ENCODE measurements at regions not wholly inside any gene's neighbourhood (a gene's known extent, or its start where the extent isn't known, plus 50 kb on each side); places are given as distances from the start of the nearest gene placed in this dataset.
"Not testable (repeated sequence)": the region's sequence is repeated elsewhere in the genome, so short reads cannot be mapped to it uniquely, and the experiment has no call there.

DNA sequence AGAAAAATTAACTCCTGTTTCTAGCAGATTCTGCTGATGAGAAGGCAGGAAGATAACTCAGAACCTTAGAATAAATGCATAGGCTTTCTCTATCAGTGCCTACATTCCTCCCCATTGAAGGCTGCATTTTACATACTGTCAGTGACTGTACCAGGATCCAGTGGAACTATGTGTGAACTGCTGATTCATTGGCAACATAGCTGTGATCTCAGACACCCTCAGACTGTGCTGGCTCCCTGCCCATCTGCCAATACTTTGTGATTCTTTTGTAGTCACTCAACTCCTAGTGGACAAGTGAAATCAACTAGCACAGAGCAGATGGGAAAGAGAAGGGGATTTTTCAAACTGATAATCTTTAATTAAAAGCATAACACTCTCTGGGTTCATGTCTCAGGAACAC, 375.8 kb downstream of the MDFIC start:
- Mint-ChIP-seq H3K4me1 (peaks cover 4% of the 10 kb centered on the region), H3K27ac (no peak overlapping the region), H3K27me3 (ENCODE audit: low read depth, poor library complexity) (peaks cover 3% of the 10 kb centered on the region), H3K4me3 (no peak overlapping the region), H3K9me3 (no peaks in the 10 kb centered on the region), H3K36me3 (ENCODE audit: low read depth) (no peaks in the 10 kb centered on the region)
- no peak for DNase-seq
- TF ChIP-seq, protein P1, sequence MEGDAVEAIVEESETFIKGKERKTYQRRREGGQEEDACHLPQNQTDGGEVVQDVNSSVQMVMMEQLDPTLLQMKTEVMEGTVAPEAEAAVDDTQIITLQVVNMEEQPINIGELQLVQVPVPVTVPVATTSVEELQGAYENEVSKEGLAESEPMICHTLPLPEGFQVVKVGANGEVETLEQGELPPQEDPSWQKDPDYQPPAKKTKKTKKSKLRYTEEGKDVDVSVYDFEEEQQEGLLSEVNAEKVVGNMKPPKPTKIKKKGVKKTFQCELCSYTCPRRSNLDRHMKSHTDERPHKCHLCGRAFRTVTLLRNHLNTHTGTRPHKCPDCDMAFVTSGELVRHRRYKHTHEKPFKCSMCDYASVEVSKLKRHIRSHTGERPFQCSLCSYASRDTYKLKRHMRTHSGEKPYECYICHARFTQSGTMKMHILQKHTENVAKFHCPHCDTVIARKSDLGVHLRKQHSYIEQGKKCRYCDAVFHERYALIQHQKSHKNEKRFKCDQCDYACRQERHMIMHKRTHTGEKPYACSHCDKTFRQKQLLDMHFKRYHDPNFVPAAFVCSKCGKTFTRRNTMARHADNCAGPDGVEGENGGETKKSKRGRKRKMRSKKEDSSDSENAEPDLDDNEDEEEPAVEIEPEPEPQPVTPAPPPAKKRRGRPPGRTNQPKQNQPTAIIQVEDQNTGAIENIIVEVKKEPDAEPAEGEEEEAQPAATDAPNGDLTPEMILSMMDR (IDR thresholded peaks at IDR 0.05): no peak

DNA sequence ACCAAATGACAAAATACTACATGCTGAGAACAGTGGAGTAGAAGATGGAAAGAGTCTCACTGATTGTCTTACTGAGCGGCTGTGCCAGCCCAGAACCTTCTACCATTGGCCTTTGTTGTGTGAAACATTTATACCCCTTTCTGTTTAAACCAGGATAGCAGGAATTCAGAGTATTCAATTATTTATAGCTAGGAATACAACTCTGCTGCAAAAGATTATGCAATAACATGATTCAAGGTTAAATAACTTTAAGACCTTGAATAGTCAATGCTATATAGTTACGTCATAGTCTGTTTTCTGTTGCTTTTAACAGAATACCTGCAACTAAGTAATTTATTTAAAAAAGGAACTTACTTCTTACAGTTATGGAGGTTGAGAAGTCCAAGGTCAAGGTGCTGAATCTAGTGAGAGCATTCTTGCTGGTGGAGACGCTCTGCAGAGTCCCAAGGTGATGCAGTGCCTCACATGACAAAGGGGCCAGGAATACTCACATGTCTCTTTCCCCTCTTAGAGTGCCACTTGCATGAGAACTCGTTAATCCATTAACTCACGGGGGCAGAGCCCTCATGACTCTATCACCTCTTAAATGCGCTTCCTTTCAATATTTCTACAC, 371.8 kb downstream of the MDFIC start:
- Mint-ChIP-seq H3K27me3 (ENCODE audit: low read depth, poor library complexity) (no peaks in the 10 kb centered on the region), H3K36me3 (ENCODE audit: low read depth) (no peaks in the 10 kb centered on the region), H3K27ac (no peak overlapping the region), H3K4me3 (no peak overlapping the region), H3K4me1 (no peaks in the 10 kb centered on the region), H3K9me3 (no peaks in the 10 kb centered on the region)
- TF ChIP-seq, protein P1 (IDR thresholded peaks at IDR 0.05): no peak
- no peak for DNase-seq

DNA sequence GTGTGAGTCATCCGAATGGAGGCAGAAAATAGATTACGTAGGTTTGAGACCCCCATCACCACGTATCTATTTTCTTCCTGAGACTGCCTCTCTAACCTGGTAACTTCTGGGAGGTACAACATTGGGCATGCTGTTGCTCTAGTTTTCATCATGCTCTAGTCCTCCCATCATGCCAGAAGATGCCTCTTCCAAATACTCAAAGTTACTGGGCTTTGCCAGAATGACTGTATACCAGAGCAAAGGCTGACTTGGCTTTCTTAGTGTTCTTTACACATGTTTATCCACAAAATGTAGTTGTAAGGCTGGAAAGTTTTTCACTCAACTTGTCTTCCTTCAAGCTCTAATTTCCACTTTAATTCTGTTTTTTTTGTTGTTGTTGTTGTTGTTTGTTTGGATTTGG, 370.5 kb downstream of the MDFIC start:
- no peaks in the 10 kb centered on the region for H3K4me1 Mint-ChIP-seq
- H3K27ac Mint-ChIP-seq: no peak overlapping the region
- TF ChIP-seq, protein P1 (IDR thresholded peaks at IDR 0.05): no peak
- H3K27me3 Mint-ChIP-seq (ENCODE audit: low read depth, poor library complexity): no peaks in the 10 kb centered on the region
- H3K36me3 Mint-ChIP-seq (ENCODE audit: low read depth): no peaks in the 10 kb centered on the region
- DNase-seq: no peak
- no peak overlapping the region for H3K4me3 Mint-ChIP-seq
- H3K9me3 Mint-ChIP-seq: no peaks in the 10 kb centered on the region

- no peaks in the 10 kb centered on the region for H3K36me3 Mint-ChIP-seq (ENCODE audit: low read depth)
- no peak overlapping the region for H3K27ac Mint-ChIP-seq
- TF ChIP-seq, protein P1 (IDR thresholded peaks at IDR 0.05): no peak
- H3K9me3 Mint-ChIP-seq: no peaks in the 10 kb centered on the region
- DNase-seq: no peak
- no peaks in the 10 kb centered on the region for H3K27me3 Mint-ChIP-seq (ENCODE audit: low read depth, poor library complexity)
- H3K4me1 Mint-ChIP-seq: no peaks in the 10 kb centered on the region
- H3K4me3 Mint-ChIP-seq: no peak overlapping the region
These were observed 368.1 kb downstream of the MDFIC start for GRCh38 chr7:115289971-115290370.

DNA sequence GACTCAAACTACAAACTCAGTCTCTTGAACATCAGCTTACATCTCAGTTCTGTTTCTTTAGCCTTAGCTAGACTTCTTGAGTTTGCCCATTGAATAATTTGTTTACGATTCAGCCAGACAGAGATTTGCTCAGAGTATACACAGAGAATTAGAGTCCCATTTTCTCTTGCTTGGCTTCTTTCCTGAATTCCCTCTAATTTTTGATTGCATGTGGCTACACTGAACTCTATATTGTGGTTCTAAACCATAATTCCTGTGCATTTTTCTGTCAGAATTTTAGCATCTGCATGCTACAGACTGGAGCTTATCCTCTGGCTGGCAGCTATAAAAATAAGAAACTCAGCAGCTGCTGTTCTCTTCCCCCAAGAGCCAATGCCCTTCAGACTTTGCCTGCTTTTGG, 354.9 kb downstream of the MDFIC start:
- TF ChIP-seq, protein P1 (IDR thresholded peaks at IDR 0.05): no peak
- Mint-ChIP-seq H3K36me3 (ENCODE audit: low read depth) (no peaks in the 10 kb centered on the region), H3K4me3 (no peak overlapping the region), H3K27me3 (ENCODE audit: low read depth, poor library complexity) (no peaks in the 10 kb centered on the region), H3K9me3 (no peaks in the 10 kb centered on the region), H3K27ac (no peak overlapping the region), H3K4me1 (peaks cover 2% of the 10 kb centered on the region)
- no peak for DNase-seq

- DNase-seq; H3K36me3 Mint-ChIP-seq (ENCODE audit: low read depth); H3K4me3 Mint-ChIP-seq; H3K27me3 Mint-ChIP-seq (ENCODE audit: low read depth, poor library complexity); H3K9me3 Mint-ChIP-seq: not testable (repeated sequence)
- peak overlapping the region; percentile 50 for H3K27ac Mint-ChIP-seq
- peaks cover 19% of the 10 kb centered on the region for H3K4me1 Mint-ChIP-seq
These were observed 352.0 kb downstream of the MDFIC start for GRCh38 chr7:115273855-115274254.

Measured in nephron progenitor cell (in vitro differentiated cells).